ENCODE measurements at regions not wholly inside any gene's neighbourhood (a gene's known extent, or its start where the extent isn't known, plus 50 kb on each side); places are given as distances from the start of the nearest gene placed in this dataset.

DNA sequence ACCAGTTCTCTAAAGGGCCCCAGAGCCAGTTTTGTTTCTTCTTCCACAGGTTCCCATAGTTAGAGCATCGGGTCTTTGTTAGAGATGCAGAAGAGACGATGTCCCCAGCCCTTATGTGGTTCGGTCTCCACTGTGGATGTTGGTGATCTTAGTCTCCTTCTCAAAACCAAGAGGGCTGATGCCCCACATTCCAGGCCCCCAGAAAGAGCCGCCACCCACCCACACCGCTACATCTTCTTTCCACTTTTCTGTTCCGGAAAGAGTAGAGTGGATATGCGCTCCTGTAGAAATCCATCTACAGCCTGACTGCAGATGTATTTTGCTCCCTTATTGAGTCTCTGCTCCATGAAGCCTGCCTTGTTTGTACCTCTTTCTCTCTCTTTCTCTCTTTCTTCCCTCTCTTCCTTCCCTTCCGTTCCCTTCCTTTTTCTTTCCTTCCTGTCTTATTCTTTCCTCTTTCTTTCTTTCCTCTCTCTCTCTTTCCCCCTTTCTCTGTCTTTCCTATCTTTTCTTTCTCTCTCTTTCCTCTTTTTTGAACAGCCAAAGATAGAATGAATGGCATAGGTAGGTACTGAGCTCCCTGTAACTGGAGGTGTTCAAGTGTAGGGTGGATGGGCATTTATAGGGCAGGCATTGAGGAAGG, 224.3 kb downstream of the SEC14L1 start:
- DNase-seq (ENCODE audit: low read depth in 2 of 2), result no peak

DNA sequence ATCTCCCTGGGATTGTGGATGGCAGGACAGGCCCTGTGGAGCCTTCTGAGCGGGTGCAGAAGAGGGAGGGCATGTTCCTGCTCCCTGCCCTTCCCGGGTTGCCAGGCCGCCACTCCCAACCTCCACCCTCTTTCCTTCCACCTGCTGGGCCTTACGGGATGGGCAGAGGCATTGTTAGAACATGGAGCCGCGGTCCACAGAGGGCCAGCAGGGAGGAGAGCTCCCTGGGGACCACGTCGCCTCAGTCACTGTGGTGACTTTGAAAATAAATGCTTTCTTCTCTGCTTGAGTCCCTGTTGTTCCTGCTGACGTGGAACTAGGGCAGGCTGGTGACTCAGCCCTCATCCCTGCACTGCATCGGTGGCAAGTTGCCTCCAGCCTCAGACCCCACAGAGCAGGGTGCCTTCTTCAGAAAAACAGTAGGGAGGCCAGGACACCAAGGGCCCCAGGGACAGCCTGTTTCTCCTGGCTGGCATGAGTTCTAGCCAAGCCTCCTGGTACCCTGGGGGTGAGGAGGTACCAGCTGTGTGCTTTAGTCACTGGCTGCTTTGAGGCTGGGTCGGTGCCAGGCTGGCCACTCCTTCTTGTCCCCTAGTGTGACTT, 224.9 kb downstream of the SEC14L1 start:
- DNase-seq (ENCODE audit: low read depth in 2 of 2), result no peak

DNA sequence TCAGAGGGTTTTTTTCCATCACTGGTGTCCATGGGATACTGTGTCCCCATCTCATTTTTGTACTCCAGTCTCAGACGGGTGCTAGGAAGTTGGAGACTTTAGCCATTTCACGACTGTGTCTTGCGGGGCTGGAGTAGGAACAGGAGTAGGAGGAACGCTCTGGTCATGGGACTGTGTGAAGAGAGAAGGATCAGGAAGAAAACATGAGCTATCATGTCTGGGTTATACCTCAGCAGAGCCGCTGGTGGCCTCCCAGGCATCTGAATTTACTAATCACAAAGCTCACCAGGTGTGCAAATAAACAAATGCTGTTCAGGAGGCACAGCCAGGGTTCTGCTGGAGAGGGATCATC, 225.4 kb downstream of the SEC14L1 start:
- DNase-seq (ENCODE audit: low read depth in 2 of 2), result no peak

DNA sequence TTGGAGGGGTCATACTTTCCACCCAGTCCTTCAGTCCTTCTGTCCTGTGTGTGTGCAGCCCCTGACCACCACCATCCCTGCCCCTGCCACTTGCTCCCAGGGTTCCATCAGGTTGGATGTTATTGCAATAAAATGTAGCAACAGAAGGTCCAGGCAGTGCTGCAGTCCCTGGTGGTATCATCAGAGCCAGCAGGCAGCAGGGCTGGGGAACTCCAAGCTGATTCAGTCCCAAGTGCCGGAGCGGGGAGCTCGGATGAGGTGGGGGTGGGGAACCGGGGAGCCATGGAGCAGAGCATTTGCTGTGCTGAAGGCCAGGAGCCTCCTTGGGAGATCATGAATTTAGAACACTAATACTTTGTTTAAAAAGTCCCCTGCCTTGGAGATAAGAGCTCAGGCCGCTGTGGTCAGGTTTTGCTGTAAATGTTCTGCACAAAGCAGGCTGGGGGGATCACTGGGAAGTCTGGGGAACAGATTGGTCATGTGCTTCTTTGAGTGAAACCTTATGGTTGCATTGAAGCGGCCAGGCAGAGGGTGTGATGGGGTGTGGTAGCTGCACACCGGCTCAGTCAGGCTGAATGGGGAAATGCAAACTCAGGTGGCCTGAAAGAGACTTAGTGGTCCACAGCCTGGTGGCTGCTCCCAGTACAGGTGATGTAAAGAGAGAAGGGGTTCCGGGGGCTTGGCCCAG, 225.9 kb downstream of the SEC14L1 start:
- DNase-seq (ENCODE audit: low read depth in 2 of 2), result no peak

DNA sequence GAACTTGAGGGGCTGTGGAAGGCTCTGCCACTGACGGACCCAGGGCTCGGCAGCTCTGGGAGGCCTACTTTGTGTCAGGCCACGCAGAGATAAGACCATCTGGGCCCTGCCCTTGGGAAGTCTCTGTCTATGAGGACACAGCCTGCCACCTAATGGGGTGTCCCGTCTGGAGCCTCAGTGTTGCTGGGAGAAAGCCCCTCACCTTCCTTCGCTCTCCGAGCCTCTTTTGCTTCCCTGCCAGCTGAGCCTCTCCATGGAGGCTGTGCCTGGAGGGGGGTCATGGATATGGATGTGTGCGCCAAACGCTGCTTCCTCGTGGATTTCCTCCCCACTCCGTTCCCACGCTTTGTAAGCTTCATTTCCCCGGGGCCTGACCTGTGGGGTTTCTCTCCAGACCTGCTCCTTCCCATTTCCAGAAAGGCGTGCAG, 228.8 kb downstream of the SEC14L1 start:
- DNase-seq (ENCODE audit: low read depth in 2 of 2), result no peak

DNA sequence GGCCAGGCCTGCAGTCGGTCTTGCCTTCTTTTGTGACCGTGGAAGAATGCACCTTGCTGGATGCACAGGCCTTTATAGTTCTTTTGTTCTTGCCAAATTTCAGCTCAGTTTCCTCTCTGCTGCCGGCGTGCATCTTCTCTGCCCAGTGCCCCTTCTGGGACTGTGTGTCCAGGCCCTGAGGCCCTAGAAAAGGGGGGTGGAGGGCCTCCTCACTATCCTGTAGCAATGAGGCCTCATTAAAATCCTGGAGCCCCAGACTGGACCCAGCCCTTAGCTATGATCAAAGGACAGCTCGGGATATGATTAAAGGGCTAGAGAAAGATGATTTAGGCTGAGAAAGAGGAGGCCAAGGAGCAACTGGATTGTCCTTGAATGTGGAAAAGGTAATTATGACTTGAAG, 229.8 kb downstream of the SEC14L1 start:
- DNase-seq (ENCODE audit: low read depth in 2 of 2), result no peak

DNA sequence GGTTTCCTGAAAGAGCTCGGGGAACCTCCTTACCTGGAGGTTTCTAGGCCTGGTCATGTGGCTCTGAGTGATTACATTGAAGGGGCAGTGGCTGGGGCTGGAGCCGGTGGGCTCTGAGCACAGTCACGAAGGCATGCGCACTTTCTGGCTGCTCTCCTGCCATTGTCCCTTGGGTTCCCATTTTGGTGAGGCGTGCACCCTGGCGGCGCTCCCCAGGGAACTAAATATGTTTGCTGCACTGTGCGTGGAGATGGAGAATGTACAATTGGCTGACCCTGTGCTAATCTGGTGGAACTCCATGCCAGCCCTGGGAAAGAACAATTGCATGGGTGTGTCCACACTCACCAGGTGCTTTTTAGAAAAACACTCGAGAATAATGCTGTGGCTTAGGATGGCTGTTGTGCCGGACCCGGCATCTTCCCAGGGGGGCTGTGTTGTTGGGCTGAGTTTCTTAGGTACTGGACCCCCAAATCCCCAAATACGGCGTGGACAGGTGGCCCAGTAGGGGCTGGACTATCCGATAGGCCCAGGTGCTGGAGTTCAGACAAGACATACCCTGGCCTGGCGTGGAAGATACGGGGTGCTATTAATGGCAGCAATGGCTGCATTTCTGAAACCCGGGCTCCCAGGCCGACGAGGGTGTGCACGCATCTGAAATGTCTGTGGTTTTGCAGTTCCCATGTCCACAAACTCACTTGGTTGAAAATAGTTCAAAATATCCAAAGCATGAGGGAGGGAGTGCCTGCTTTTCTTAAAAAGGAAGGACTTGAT, 230.5 kb downstream of the SEC14L1 start:
- DNase-seq (ENCODE audit: low read depth in 2 of 2), result no peak

DNA sequence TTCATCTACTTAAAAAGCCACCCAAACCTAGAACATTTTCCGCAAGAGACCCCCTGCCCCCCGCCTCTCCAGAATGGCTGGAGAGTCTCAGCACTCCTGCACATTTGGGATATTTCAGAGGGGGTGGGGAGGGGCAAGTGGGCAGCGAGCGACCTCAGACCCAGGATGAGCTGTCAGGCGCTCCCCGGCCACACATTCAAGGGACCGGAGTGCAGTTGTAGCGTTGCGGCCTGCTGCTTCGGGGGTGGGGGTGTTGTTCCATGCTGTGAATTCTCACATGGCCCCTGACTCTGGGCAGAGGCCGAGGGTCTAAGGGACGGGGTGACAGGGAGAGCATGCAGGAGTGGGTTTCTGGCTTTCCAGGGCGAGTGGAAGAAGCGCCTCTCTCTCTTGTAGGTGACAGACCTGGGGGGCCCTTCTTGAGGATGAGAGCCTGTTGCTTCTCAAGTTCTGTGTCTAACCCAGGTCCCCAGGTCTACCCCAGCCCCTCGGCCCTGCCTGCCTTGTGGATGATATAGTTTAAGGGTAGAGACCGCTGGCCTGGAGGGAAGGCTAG, 231.2 kb downstream of the SEC14L1 start:
- DNase-seq (ENCODE audit: low read depth in 2 of 2), result no peak

DNA sequence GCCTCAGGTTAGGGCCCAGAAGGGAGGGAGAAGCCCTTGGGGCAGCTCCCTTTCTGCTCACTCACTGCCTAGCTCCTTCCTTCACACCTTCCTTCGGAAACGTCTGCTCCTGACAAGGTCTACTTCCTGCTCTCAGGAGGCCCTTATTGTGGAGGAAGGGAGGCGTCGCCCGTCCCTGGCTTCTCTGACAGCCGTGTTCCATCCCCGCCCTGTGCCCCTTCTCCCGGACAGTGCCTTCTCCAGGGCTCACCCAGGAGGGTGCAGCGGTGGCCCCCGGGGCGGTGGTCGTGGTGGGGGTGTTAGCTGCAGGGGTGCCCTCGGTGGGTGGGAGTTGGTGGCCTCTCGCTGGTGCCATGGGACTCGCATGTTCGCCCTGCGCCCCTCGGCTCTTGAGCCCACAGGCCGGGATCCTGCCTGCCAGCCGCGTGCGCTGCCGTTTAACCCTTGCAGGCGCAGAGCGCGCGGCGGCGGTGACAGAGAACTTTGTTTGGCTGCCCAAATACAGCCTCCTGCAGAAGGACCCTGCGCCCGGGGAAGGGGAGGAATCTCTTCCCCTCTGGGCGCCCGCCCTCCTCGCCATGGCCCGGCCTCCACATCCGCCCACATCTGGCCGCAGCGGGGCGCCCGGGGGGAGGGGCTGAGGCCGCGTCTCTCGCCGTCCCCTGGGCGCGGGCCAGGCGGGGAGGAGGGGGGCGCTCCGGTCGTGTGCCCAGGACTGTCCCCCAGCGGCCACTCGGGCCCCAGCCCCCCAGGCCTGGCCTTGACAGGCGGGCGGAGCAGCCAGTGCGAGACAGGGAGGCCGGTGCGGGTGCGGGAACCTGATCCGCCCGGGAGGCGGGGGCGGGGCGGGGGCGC, 231.9 kb downstream of the SEC14L1 start:
- DNase-seq (ENCODE audit: low read depth in 2 of 2), result peak in 1 of 2 donors; percentile 38

DNA sequence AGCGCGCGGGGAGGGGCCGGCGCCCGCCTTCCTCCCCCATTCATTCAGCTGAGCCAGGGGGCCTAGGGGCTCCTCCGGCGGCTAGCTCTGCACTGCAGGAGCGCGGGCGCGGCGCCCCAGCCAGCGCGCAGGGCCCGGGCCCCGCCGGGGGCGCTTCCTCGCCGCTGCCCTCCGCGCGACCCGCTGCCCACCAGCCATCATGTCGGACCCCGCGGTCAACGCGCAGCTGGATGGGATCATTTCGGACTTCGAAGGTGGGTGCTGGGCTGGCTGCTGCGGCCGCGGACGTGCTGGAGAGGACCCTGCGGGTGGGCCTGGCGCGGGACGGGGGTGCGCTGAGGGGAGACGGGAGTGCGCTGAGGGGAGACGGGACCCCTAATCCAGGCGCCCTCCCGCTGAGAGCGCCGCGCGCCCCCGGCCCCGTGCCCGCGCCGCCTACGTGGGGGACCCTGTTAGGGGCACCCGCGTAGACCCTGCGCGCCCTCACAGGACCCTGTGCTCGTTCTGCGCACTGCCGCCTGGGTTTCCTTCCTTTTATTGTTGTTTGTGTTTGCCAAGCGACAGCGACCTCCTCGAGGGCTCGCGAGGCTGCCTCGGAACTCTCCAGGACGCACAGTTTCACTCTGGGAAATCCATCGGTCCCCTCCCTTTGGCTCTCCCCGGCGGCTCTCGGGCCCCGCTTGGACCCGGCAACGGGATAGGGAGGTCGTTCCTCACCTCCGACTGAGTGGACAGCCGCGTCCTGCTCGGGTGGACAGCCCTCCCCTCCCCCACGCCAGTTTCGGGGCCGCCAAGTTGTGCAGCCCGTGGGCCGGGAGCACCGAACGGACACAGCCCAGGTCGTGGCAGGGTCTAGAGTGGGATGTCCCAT, 232.8 kb downstream of the SEC14L1 start:
- DNase-seq (ENCODE audit: low read depth in 2 of 2), result no peak

DNA sequence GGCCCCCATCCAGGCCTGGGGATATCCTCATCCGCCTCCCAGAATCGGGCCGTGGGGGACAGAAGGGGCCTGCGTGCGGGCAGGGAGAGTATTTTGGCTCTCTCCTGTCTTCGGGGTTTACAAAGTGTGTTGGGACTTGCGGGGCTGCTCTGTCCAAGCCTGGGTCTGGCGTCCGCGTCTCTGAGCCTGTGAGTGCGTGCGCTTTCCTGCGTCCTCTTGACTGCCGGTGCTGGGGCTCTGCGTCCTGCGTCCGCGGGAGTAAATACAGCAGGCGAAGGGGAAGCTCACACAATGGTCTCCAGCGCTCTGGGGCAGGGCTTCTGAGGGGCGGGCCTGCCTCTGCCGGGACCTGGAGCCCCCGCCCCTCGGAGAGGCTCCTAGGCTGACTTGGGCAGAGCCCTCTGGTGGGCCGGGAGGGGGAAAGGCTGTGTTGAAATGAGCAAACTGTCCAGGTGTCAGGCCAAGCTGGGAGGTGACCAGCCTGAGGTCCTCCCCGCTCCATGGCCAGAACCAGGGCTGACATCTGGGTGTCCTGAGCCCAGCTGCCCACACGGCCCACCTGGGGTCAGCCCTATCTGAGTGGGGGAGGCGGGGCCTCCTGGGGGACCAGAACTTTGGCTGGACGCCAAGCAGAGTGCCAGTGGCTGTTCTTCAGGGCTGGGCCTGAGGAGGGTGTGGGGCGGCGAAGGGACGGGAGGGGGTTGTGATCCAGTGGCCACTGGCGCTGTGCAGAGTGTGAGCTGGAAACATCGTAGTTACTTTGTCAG, 233.6 kb downstream of the SEC14L1 start:
- peak in 1 of 2 donors; percentile 53 for DNase-seq (ENCODE audit: low read depth in 2 of 2)

DNA sequence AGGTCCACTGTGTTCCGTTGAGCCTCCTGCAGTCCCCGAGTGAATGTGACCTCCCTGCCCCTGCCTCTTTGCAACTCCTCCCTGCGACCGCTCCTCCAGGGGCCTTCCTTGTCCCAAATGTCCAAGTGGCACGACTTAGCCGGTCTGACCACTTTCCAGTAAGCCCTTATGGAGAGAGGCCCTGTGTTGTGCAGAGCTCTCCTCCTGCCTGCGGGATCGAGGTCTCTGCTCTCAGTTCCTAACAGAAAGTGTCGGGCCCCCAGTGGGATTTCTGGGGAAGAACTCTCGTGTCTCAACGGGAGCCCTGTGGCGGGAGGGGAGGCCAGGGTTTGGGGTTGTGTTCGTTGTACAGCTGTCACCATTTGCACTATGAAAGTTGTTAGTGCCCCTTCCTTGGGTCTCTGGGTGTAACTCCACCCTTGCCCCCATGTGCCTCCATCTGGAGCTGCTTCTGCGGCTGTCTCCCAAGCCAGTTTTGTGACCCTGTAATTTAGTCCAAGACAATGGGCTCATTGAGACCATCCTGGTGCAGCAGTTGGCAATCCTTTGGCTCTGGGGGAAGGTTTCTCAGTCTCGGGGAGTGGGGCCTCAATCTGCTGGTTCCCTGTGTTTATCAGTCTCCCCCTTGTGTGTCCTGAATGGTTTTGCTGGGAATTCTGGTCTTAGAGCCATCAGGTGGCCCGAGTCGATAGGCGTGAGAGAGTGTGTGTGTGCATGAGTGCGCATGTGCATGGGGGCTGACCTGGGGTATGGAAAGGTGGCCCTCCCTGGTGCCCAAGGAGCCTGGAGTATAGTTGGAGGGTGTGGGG, 234.5 kb downstream of the SEC14L1 start:
- no peak for DNase-seq (ENCODE audit: low read depth in 2 of 2)

DNA sequence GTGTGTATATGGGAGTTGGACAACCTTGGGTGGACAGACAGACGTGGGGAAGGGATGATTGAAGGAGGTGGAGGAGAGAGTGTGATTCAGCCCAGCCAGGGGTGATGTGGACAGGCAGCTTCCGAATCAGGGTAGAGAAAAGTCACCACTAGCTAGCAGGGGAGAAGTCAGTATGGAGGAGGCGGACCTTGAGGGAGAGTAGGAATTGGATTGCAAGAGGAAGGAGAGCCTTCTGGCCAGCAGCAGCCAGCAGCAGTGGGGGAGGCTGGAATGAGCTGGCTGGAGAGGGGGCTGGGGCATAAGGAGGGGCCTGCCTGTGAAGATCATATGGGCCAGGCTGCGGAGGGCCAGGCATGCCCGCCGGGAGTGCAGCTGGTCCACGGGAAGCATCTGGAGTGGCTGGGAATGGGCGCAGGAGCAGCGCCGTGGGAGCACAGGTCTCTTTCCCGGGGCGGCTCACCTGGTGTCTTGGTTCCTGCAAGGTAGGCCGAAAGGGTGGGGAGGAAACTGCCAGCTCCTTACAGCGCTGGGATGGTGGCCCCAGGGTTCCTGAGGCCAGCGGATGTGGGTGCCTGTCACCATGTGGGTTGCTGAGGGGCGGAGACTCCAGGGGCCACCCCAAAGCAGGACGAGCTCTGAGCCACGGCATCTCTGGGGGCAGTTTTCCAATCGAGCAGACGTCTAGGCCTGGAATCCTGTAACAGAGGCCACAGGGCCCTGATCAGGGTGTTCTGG, 235.3 kb downstream of the SEC14L1 start:
- DNase-seq (ENCODE audit: low read depth in 2 of 2), result no peak

DNA sequence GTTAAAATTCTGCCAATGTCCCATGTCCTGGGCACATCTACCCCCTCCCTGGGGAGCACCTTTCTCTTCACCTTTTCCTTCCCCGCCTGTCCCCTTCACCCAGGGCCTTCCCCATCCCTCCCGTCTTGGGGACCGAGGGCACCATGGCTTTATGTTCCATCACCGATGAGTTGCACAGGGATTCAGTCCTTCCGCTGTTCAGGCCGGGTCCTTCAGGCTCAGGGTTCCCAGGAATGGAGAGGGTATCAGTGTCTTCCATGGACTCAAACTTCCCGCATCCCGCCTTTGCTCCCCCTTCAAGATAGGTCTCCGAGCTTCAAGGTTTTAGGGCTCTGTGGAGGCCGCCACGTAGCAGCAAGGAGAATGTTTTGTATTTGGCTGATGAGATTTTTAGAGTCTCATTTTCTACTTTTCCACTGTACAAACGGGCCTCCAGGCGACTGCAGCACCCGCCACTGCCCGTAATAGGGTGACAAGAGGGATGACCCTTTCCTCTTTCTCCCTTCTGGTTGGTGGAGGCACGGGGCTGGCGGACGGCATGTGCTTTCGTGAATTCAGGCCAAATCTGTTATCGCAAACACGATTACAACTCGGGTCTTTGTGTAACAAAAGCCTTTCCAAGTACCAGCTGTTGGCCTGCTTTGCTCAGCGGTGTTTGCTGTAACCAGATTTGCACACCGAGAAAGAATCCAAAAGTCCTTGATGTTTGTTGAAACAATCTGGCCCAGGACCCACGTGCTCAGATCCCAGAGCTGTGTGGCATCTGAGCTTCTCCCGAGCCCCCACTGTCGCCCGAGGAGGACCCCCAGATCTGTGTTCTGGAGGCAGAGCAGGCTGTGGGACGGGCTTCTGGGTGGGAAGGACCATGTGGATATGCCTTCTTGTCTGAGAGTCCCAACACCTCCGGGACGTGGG, 236.3 kb downstream of the SEC14L1 start:
- no peak for DNase-seq (ENCODE audit: low read depth in 2 of 2)

DNA sequence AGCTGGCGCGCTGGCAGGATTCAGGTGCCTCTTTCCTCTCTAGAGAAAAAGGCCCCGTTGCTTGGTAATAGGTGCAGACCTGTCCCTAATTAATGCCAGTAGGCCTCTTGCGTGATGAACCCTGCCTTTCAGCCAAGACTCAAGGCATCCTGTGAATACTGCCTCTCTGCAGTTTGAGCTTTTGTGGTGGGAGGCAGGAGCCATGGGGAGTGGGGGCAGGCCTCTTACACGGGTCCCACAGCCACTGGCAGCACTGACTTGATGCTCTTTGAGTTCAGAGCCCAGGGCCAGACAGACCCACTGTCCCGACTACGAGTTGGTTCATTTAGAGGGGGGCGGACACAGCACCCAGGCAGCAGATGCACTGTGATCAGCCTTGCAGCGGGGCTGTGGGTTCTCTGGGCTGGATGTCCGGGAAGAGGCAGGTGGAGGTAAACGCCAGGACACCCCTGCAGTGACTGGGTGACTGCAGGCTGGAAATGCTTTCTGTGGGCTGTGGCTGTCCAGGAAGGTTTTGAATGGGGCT, 237.0 kb downstream of the SEC14L1 start:
- DNase-seq (ENCODE audit: low read depth in 2 of 2), result no peak

DNA sequence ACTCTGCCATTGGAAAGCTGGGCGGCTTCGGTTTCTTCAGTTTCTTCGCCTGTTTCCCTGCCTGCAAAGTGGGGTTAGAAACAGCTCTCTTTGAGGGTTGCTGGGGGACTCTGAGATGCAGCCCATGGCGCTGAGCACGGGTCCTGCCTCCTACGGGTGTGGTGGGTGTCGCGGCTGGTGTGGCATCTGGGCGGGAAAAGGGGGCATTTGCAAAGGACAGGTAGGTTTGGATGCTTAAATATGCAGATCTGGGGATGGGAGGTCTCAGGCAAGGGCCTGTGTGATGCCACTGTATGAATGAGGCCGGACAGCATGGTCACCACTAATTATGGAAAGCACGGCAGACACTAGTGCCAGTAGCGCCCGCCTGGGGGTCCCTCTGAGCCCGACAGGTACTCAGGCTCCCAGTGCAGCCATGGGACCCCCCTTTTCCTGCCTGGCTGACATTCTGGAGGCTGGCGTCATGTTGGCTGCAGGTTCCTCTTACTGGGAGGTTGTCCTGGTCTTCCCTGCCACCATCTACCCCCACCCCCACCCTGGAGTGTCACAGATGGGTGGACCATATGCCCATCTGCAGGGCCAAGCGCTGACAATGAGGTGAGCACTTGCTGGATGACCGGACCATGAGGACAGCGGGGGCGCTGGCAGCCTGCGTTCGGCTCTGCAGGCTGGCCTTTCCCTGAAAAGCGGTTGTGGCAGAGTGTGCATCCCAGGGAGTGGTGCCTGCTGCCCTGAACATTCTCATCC, 237.7 kb downstream of the SEC14L1 start:
- no peak for DNase-seq (ENCODE audit: low read depth in 2 of 2)

Measured in stimulated activated CD8-positive, alpha-beta memory T cell treated with anti-CD3 and anti-CD28 coated beads, Interleukin-15, amount 100 ng/mL, for 4 hours (primary cell).